ENCODE measurements at regions not wholly inside any gene's neighbourhood (a gene's known extent, or its start where the extent isn't known, plus 50 kb on each side); places are given as distances from the start of the nearest gene placed in this dataset.

DNA sequence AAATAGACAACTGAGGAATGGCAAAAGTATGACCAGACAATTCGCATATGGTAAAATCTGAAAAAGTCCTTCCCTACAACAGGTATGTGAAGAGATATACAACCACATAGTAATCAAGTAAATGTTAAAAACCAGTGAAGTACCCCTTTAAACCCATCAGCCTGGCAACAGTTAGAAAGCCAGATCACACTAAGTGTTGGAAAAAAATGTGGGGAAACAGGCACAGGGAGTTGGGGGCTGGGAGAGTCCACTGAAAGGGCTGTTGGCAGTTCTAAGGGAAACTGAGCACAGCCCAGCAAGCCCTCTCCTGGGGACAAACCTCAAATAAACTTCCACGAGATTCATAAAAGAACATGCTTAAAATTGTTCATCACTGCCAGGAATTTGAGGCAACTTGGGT is 242.1 kb downstream of the BUD13 start:
- ChIA-PET POLR2A (no interaction called here), CTCF (interaction anchor here (0.7 kb wide), 1 partner anchor 10 kb away, joined by 3 read pairs; no protein-coding TSS in a partner anchor)

DNA sequence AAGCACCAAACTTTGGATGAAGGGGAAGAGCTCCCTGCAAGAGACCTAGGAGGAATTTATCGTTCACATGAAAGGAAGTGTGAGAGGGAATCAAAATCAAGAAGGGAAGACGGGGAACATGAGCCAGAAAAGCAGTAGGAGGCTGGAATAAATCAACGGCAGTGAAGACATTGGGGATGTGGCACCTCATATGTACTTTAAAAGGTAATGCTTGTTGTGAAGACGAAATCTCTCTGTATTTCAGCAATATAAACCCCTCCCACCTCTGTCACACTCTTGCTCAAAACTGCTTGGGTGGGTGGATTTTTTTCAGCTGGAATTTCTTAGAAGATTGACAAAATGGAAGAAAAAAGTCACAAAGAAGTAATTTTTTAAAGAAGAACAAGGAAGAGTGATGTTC is 243.5 kb downstream of the BUD13 start:
- TF ChIP-seq, protein P1, sequence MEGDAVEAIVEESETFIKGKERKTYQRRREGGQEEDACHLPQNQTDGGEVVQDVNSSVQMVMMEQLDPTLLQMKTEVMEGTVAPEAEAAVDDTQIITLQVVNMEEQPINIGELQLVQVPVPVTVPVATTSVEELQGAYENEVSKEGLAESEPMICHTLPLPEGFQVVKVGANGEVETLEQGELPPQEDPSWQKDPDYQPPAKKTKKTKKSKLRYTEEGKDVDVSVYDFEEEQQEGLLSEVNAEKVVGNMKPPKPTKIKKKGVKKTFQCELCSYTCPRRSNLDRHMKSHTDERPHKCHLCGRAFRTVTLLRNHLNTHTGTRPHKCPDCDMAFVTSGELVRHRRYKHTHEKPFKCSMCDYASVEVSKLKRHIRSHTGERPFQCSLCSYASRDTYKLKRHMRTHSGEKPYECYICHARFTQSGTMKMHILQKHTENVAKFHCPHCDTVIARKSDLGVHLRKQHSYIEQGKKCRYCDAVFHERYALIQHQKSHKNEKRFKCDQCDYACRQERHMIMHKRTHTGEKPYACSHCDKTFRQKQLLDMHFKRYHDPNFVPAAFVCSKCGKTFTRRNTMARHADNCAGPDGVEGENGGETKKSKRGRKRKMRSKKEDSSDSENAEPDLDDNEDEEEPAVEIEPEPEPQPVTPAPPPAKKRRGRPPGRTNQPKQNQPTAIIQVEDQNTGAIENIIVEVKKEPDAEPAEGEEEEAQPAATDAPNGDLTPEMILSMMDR (IDR thresholded peaks at IDR 0.05; ENCODE audit: control extremely low read depth, extremely low read depth, low read depth, missing control alignments) = no peak
- CTCF ChIA-PET = interaction anchor here (0.9 to 1.9 kb wide), 2 partner anchors 10 to 162 kb away, joined by 3 to 4 read pairs; no protein-coding TSS in a partner anchor
- no peak for DNase-seq (ENCODE audit: extremely low spot score)
- POLR2A ChIA-PET = no interaction called here

More for the DNA sequence above, 242.1 kb downstream of the BUD13 start:
- TF ChIP-seq, protein P1 (IDR thresholded peaks at IDR 0.05; ENCODE audit: control extremely low read depth, extremely low read depth, low read depth, missing control alignments) = no peak
- no peak for DNase-seq (ENCODE audit: extremely low spot score)

DNA sequence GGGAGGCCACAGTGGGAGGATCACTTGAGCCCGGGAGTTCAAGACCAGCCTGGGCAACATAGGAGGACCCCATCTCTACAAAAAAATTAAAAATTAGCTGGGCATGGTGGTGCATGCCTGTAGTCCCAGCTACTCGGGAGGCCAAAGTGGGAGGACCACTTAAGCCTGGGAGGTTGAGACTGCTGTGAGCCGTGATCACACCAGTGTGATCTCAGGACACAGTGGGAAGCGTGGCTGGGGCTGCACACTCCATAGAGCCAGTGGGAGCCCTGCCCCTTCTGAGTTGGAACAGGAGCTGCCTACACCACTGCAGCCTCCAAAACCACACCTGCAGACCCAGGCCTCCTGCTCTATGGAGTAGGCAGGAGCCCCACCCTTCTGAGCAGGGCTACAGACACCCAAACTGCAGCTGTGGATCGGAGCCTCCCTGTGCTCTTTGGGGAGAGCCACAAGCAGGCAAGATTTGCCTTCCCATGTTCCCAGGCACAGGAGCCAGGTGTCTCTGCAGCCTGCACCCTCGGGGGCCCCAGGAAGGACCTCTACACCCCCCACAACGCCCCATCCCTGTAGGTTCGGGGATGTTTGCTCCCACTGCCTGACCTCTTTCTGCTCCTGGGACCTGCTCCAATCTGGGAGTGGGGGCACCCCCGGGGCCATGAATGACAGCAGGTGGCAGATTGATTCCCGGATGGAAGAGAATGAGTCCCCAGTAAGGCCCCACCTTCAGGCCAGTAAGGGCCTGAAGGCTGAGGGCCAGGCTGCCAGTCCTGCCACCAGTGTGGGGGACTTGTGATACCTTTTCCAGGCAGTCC is 245.4 kb downstream of the BUD13 start:
- TF ChIP-seq, protein P1 (IDR thresholded peaks at IDR 0.05; ENCODE audit: control extremely low read depth, extremely low read depth, low read depth, missing control alignments) = no peak
- ChIA-PET CTCF (no interaction called here), POLR2A (no interaction called here)
- no peak for DNase-seq (ENCODE audit: extremely low spot score)

DNA sequence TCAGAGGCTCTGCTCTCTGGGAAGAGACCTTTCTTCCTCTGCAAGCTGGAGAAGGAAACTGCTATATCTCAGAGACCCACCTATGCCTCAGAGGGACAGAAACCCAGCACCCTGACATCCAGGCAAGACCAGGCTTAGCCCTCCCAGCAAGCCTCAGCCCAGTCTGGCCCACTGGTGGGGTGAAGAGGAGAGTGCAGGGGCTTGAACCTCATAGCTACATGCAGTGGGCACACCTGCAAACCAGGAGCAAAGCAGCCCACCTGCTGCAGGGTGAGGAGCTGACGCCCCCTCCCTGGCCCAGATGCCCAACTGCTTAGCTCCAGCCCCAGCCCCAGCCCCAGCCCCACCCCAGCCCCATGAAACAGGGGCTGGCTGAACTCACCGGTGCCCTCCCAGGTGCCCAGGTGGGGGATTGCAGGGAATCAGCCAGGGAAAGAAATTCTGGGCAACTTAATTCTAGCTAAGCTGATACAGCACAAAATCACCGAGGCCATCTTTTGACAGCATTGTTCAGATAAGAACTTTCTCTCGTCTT is 246.8 kb downstream of the BUD13 start:
- CTCF ChIA-PET = interaction anchor here (0.8 kb wide), 1 partner anchor 1201 kb away, joined by 3 read pairs; no protein-coding TSS in a partner anchor
- POLR2A ChIA-PET = no interaction called here
- TF ChIP-seq, protein P1 (IDR thresholded peaks at IDR 0.05; ENCODE audit: control extremely low read depth, extremely low read depth, low read depth, missing control alignments) = no peak
- DNase-seq (ENCODE audit: extremely low spot score) = no peak

DNA sequence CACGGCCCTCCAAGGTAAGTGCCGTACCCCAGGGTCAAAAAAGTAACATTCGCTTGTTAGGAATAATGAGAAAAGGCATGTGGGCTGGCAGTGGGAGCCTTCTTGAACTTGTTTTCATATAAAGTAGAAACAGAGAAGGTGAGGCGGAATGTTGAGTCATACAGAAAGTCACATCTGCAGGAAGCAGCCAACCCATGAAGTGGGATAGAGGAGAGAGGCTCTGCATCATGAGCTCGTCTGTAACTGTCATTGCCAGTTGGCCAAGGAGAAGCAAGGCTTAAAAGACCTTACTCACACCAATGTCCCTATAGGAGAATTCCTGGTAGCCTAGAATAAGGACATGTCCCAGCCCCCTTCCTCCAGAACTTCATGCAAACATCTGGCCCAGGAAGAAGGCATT is 253.3 kb downstream of the BUD13 start:
- CTCF ChIA-PET = interaction anchor here (1.1 to 2.3 kb wide), 2 partner anchors 10 to 122 kb away, joined by 3 to 6 read pairs; no protein-coding TSS in a partner anchor
- no peak for DNase-seq (ENCODE audit: extremely low spot score)
- TF ChIP-seq, protein P1 (IDR thresholded peaks at IDR 0.05; ENCODE audit: control extremely low read depth, extremely low read depth, low read depth, missing control alignments) = no peak
- POLR2A ChIA-PET = no interaction called here

DNA sequence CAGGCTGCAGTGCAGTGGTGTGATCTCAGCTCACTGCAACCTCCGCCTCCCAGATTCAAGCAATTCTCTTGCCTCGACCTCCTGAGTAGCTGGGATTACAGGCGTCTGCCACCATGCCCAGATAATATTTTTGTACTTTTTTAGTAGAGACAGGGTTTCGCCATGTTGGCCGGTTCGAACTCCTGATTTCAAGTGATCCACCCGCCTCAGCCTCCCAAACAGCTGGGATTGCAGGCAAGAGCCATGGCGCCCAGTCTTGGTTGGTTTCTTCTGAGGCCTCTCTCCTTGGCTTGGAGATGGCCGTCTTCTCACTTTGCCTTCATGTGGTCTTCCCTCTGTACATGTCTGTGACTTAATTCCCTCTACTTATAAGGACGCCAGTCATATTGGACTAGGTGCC is 254.6 kb downstream of the BUD13 start:
- DNase-seq (ENCODE audit: extremely low spot score) = no peak

More for the DNA sequence above, 254.6 kb downstream of the BUD13 start:
- ChIA-PET CTCF (interaction anchor here (1.1 to 2.3 kb wide), 4 partner anchors 18 to 174 kb away, joined by 3 to 6 read pairs (median 4); no protein-coding TSS in a partner anchor), POLR2A (no interaction called here)
- TF ChIP-seq, protein P1 (IDR thresholded peaks at IDR 0.05; ENCODE audit: control extremely low read depth, extremely low read depth, low read depth, missing control alignments) = no peak

Measured in GM10248 (cell line).